WTC11 (cell line): ENCODE measurements at regions not wholly inside any gene's neighbourhood (a gene's known extent, or its start where the extent isn't known, plus 50 kb on each side); places are given as distances from the start of the nearest gene placed in this dataset.

Experiments
- ATAC-seq: fragments of 200-7000 bp; cut with Tn5 transposase; 2 replicates; pipeline ENCODE4 v1.10.0; 2021; ENCODE audit warnings: mild to moderate bottlenecking, moderate library complexity
- CTCF ChIA-PET: fragments of 300-600 bp; sonication (Branson Sonifier 250); formaldehyde crosslinking; loops from one replicate; lab custom pipeline; 2021; ENCODE audit warnings: antibody characterized with exemption; lab: Charles Lee
- POLR2A ChIA-PET: fragments of 350-600 bp; sonication (Branson Sonifier 250); formaldehyde crosslinking; loops from one replicate; lab custom pipeline; 2021; ENCODE audit warnings: antibody characterized with exemption; lab: Charles Lee
- DNase-seq: peaks from one replicate; pipeline ENCODE4 v3.0.0; 2021; ENCODE audit warnings: low spot score
- H3K27ac Mint-ChIP-seq: 2 replicates; pipeline ENCODE4 v1.8.0; 2021; ENCODE audit warnings: mixed read lengths
- H3K27me3 Mint-ChIP-seq: 2 replicates; pipeline ENCODE4 v1.8.0; 2021; ENCODE audit warnings: low read depth, mild to moderate bottlenecking, moderate library complexity, mixed read lengths
- H3K36me3 Mint-ChIP-seq: 2 replicates; pipeline ENCODE4 v1.8.0; 2021; ENCODE audit warnings: mixed read lengths
- H3K4me1 Mint-ChIP-seq: 2 replicates; pipeline ENCODE4 v1.8.0; 2022; ENCODE audit warnings: mixed read lengths
- H3K4me3 Mint-ChIP-seq: 2 replicates; pipeline ENCODE4 v1.8.0; 2021; ENCODE audit warnings: mild to moderate bottlenecking, moderate library complexity, mixed read lengths
- H3K9me3 Mint-ChIP-seq: 2 replicates; pipeline ENCODE4 v1.8.0; 2021; ENCODE audit warnings: mixed read lengths
- ATF1 ChIP-seq: sonication (generic); formaldehyde crosslinking; IDR thresholded peaks from 2 replicates; pipeline ENCODE4 v1.8.1; 2023; ENCODE audit warnings: mild to moderate bottlenecking, moderate library complexity, missing genetic modification reagents
- MXD4 ChIP-seq: fragments of 250-450 bp; sonication (Bioruptor Pico); IDR thresholded peaks from 2 replicates; pipeline ENCODE4 v1.8.0; 2021; ENCODE audit warnings: mild to moderate bottlenecking, moderate library complexity, borderline replicate concordance
- TF ChIP-seq, protein P1 (sequence below): fragments of 250-450 bp; sonication (Bioruptor Pico); IDR thresholded peaks from 2 replicates; pipeline ENCODE4 v1.9.0; 2021; ENCODE audit warnings: mild to moderate bottlenecking, borderline replicate concordance
- TF ChIP-seq, protein P2 (sequence below): sonication (generic); formaldehyde crosslinking; IDR thresholded peaks from 2 replicates; pipeline ENCODE4 v1.8.0; 2022; ENCODE audit warnings: missing genetic modification reagents
- TF ChIP-seq, protein P3 (sequence below): sonication (generic); formaldehyde crosslinking; IDR thresholded peaks from 2 replicates; pipeline ENCODE4 v1.8.1; 2023; ENCODE audit warnings: mild to moderate bottlenecking, missing genetic modification reagents
- TF ChIP-seq, protein P4 (sequence below): sonication (generic); formaldehyde crosslinking; IDR thresholded peaks from 2 replicates; pipeline ENCODE4 v1.8.1; 2023; ENCODE audit warnings: mild to moderate bottlenecking, missing genetic modification reagents
- TF ChIP-seq, protein P5 (sequence below): fragments of 250-450 bp; sonication (Bioruptor Pico); conservative IDR thresholded peaks from 2 replicates; pipeline ENCODE4 v1.9.0; 2021; ENCODE audit warnings: mild to moderate bottlenecking
- TF ChIP-seq, protein P6 (sequence below): fragments of 250-450 bp; sonication (Bioruptor Pico); IDR thresholded peaks from 2 replicates; pipeline ENCODE4 v1.8.0; 2021; ENCODE audit warnings: mild to moderate bottlenecking
- TF ChIP-seq, protein P7 (sequence below): sonication (generic); formaldehyde crosslinking; IDR thresholded peaks from 2 replicates; pipeline ENCODE4 v1.8.0; 2023; ENCODE audit warnings: missing genetic modification reagents, mild to moderate bottlenecking, borderline replicate concordance
- TF ChIP-seq, protein P8 (sequence below): sonication (generic); formaldehyde crosslinking; IDR thresholded peaks from 2 replicates; pipeline ENCODE4 v1.8.1; 2023; ENCODE audit warnings: mild to moderate bottlenecking, missing genetic modification reagents, borderline replicate concordance

DNA sequence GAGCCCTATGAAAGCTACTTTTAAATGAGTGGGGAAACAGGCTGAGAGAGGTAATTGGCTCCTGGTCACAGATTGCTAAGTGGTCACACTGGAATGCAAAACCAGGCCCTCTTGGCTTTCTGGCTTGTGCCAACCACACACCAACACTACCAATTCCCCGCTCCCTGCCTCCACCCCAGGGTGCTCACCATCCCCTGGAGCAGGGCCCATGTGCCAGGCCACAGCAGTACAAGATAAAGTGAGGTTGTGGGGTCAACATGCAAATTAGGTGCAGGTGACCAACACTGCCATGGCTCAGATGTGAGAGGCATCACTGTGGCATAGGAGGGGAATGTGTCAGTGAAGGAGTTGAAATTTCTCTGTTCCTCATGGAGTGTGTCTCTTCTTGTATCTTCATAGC lies 312.5 kb downstream of the MYCN start:
- CTCF ChIA-PET, result no interaction called here
- Mint-ChIP-seq H3K27me3 (peaks cover 2% of the 10 kb centered on the region; the same call in 1 of the 2 replicates), H3K27ac (no peak overlapping the region), H3K36me3 (peaks cover 9% of the 10 kb centered on the region), H3K4me3 (no peak overlapping the region), H3K4me1 (peaks cover 35% of the 10 kb centered on the region)
- POLR2A ChIA-PET, result no interaction called here
- no peak for ATAC-seq
- TF ChIP-seq, protein P1, sequence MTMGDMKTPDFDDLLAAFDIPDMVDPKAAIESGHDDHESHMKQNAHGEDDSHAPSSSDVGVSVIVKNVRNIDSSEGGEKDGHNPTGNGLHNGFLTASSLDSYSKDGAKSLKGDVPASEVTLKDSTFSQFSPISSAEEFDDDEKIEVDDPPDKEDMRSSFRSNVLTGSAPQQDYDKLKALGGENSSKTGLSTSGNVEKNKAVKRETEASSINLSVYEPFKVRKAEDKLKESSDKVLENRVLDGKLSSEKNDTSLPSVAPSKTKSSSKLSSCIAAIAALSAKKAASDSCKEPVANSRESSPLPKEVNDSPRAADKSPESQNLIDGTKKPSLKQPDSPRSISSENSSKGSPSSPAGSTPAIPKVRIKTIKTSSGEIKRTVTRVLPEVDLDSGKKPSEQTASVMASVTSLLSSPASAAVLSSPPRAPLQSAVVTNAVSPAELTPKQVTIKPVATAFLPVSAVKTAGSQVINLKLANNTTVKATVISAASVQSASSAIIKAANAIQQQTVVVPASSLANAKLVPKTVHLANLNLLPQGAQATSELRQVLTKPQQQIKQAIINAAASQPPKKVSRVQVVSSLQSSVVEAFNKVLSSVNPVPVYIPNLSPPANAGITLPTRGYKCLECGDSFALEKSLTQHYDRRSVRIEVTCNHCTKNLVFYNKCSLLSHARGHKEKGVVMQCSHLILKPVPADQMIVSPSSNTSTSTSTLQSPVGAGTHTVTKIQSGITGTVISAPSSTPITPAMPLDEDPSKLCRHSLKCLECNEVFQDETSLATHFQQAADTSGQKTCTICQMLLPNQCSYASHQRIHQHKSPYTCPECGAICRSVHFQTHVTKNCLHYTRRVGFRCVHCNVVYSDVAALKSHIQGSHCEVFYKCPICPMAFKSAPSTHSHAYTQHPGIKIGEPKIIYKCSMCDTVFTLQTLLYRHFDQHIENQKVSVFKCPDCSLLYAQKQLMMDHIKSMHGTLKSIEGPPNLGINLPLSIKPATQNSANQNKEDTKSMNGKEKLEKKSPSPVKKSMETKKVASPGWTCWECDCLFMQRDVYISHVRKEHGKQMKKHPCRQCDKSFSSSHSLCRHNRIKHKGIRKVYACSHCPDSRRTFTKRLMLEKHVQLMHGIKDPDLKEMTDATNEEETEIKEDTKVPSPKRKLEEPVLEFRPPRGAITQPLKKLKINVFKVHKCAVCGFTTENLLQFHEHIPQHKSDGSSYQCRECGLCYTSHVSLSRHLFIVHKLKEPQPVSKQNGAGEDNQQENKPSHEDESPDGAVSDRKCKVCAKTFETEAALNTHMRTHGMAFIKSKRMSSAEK (CRISPR knock-in tag), result no peak
- TF ChIP-seq, protein P2, sequence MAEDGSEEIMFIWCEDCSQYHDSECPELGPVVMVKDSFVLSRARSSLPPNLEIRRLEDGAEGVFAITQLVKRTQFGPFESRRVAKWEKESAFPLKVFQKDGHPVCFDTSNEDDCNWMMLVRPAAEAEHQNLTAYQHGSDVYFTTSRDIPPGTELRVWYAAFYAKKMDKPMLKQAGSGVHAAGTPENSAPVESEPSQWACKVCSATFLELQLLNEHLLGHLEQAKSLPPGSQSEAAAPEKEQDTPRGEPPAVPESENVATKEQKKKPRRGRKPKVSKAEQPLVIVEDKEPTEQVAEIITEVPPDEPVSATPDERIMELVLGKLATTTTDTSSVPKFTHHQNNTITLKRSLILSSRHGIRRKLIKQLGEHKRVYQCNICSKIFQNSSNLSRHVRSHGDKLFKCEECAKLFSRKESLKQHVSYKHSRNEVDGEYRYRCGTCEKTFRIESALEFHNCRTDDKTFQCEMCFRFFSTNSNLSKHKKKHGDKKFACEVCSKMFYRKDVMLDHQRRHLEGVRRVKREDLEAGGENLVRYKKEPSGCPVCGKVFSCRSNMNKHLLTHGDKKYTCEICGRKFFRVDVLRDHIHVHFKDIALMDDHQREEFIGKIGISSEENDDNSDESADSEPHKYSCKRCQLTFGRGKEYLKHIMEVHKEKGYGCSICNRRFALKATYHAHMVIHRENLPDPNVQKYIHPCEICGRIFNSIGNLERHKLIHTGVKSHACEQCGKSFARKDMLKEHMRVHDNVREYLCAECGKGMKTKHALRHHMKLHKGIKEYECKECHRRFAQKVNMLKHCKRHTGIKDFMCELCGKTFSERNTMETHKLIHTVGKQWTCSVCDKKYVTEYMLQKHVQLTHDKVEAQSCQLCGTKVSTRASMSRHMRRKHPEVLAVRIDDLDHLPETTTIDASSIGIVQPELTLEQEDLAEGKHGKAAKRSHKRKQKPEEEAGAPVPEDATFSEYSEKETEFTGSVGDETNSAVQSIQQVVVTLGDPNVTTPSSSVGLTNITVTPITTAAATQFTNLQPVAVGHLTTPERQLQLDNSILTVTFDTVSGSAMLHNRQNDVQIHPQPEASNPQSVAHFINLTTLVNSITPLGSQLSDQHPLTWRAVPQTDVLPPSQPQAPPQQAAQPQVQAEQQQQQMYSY (CRISPR knock-in tag), result no peak
- TF ChIP-seq, protein P3, sequence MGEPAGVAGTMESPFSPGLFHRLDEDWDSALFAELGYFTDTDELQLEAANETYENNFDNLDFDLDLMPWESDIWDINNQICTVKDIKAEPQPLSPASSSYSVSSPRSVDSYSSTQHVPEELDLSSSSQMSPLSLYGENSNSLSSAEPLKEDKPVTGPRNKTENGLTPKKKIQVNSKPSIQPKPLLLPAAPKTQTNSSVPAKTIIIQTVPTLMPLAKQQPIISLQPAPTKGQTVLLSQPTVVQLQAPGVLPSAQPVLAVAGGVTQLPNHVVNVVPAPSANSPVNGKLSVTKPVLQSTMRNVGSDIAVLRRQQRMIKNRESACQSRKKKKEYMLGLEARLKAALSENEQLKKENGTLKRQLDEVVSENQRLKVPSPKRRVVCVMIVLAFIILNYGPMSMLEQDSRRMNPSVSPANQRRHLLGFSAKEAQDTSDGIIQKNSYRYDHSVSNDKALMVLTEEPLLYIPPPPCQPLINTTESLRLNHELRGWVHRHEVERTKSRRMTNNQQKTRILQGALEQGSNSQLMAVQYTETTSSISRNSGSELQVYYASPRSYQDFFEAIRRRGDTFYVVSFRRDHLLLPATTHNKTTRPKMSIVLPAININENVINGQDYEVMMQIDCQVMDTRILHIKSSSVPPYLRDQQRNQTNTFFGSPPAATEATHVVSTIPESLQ, result no peak
- TF ChIP-seq, protein P4, sequence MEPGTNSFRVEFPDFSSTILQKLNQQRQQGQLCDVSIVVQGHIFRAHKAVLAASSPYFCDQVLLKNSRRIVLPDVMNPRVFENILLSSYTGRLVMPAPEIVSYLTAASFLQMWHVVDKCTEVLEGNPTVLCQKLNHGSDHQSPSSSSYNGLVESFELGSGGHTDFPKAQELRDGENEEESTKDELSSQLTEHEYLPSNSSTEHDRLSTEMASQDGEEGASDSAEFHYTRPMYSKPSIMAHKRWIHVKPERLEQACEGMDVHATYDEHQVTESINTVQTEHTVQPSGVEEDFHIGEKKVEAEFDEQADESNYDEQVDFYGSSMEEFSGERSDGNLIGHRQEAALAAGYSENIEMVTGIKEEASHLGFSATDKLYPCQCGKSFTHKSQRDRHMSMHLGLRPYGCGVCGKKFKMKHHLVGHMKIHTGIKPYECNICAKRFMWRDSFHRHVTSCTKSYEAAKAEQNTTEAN (CRISPR knock-in tag), result no peak
- TF ChIP-seq MXD4 (CRISPR knock-in tag), result no peak
- TF ChIP-seq, protein P5, sequence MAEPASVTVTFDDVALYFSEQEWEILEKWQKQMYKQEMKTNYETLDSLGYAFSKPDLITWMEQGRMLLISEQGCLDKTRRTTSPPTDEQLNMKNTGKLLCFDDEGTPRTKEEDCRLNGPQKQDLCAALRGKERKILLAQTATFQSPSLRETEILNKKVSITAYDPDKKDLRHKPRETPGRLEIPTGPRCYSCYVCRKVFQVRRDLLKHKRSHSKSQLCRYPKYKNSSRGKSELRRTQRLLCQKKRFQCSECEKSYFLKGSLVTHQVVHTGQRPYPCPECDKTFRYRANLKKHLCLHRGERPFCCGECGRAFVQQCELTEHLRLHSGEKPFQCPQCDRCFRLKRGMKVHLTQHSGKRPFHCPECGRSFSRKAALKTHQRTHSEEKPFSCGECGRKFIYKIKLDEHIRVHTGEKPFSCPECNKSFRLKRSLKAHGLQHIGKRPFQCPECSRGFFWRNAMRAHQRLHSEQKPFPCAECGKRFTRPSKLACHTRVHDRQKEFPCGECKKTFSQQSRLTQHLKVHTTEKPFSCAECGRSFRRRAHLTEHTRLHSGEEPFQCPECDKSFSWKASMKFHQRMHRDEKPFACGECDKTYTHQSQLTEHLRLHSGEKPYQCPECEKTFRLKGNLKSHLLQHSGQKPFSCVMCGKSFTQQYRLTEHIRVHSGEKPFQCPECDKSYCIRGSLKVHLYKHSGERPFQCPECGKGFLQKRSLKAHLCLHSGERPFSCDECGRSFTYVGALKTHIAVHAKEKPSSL (CRISPR knock-in tag), result no peak
- TF ChIP-seq, protein P6, sequence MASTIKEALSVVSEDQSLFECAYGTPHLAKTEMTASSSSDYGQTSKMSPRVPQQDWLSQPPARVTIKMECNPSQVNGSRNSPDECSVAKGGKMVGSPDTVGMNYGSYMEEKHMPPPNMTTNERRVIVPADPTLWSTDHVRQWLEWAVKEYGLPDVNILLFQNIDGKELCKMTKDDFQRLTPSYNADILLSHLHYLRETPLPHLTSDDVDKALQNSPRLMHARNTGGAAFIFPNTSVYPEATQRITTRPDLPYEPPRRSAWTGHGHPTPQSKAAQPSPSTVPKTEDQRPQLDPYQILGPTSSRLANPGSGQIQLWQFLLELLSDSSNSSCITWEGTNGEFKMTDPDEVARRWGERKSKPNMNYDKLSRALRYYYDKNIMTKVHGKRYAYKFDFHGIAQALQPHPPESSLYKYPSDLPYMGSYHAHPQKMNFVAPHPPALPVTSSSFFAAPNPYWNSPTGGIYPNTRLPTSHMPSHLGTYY (CRISPR knock-in tag), result no peak
- TF ChIP-seq, protein P7, sequence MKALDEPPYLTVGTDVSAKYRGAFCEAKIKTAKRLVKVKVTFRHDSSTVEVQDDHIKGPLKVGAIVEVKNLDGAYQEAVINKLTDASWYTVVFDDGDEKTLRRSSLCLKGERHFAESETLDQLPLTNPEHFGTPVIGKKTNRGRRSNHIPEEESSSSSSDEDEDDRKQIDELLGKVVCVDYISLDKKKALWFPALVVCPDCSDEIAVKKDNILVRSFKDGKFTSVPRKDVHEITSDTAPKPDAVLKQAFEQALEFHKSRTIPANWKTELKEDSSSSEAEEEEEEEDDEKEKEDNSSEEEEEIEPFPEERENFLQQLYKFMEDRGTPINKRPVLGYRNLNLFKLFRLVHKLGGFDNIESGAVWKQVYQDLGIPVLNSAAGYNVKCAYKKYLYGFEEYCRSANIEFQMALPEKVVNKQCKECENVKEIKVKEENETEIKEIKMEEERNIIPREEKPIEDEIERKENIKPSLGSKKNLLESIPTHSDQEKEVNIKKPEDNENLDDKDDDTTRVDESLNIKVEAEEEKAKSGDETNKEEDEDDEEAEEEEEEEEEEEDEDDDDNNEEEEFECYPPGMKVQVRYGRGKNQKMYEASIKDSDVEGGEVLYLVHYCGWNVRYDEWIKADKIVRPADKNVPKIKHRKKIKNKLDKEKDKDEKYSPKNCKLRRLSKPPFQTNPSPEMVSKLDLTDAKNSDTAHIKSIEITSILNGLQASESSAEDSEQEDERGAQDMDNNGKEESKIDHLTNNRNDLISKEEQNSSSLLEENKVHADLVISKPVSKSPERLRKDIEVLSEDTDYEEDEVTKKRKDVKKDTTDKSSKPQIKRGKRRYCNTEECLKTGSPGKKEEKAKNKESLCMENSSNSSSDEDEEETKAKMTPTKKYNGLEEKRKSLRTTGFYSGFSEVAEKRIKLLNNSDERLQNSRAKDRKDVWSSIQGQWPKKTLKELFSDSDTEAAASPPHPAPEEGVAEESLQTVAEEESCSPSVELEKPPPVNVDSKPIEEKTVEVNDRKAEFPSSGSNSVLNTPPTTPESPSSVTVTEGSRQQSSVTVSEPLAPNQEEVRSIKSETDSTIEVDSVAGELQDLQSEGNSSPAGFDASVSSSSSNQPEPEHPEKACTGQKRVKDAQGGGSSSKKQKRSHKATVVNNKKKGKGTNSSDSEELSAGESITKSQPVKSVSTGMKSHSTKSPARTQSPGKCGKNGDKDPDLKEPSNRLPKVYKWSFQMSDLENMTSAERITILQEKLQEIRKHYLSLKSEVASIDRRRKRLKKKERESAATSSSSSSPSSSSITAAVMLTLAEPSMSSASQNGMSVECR (CRISPR knock-in tag), result no peak
- TF ChIP-seq, protein P8, sequence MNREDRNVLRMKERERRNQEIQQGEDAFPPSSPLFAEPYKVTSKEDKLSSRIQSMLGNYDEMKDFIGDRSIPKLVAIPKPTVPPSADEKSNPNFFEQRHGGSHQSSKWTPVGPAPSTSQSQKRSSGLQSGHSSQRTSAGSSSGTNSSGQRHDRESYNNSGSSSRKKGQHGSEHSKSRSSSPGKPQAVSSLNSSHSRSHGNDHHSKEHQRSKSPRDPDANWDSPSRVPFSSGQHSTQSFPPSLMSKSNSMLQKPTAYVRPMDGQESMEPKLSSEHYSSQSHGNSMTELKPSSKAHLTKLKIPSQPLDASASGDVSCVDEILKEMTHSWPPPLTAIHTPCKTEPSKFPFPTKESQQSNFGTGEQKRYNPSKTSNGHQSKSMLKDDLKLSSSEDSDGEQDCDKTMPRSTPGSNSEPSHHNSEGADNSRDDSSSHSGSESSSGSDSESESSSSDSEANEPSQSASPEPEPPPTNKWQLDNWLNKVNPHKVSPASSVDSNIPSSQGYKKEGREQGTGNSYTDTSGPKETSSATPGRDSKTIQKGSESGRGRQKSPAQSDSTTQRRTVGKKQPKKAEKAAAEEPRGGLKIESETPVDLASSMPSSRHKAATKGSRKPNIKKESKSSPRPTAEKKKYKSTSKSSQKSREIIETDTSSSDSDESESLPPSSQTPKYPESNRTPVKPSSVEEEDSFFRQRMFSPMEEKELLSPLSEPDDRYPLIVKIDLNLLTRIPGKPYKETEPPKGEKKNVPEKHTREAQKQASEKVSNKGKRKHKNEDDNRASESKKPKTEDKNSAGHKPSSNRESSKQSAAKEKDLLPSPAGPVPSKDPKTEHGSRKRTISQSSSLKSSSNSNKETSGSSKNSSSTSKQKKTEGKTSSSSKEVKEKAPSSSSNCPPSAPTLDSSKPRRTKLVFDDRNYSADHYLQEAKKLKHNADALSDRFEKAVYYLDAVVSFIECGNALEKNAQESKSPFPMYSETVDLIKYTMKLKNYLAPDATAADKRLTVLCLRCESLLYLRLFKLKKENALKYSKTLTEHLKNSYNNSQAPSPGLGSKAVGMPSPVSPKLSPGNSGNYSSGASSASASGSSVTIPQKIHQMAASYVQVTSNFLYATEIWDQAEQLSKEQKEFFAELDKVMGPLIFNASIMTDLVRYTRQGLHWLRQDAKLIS (CRISPR knock-in tag), result no peak
- no peak for TF ChIP-seq ATF1 (CRISPR knock-in tag)
- TF ChIP-seq, all 79 proteins: peak for 0
- DNase-seq, result no peak
- H3K9me3 Mint-ChIP-seq, result peaks cover 29% of the 10 kb centered on the region
